NCI-H1092 (cell line): ENCODE measurements at regions not wholly inside any gene's neighbourhood (a gene's known extent, or its start where the extent isn't known, plus 50 kb on each side); places are given as distances from the start of the nearest gene placed in this dataset.

Experiments
- DNase-seq: peaks from one replicate; lab custom pipeline; 2025; lab: John Stamatoyannopoulos, UW

- no peak for DNase-seq
These were observed 368.1 kb upstream of the TMTC1 start for GRCh38 chr12:30151831-30152230.

- DNase-seq, result no peak
These were observed 362.8 kb upstream of the TMTC1 start for GRCh38 chr12:30146561-30146960.

- DNase-seq, result no peak
These were observed 361.9 kb upstream of the TMTC1 start for GRCh38 chr12:30145684-30146032.

GRCh38 chr12:30144777-30145683 lies 361.3 kb upstream of the TMTC1 start:
- DNase-seq, result no peak

- DNase-seq, result no peak
These were observed 358.6 kb upstream of the TMTC1 start for GRCh38 chr12:30142301-30142700.

- no peak for DNase-seq
These were observed 354.7 kb upstream of the TMTC1 start for GRCh38 chr12:30138483-30138882.

- no peak for DNase-seq
These were observed 353.0 kb upstream of the TMTC1 start for GRCh38 chr12:30136696-30137095.

- no peak for DNase-seq
These were observed 352.0 kb upstream of the TMTC1 start for GRCh38 chr12:30135776-30136175.

- no peak for DNase-seq
These were observed 350.5 kb upstream of the TMTC1 start for GRCh38 chr12:30134229-30134628.

- DNase-seq, result no peak
These were observed 343.2 kb upstream of the TMTC1 start for GRCh38 chr12:30126944-30127343.

- DNase-seq, result no peak
These were observed 336.8 kb upstream of the TMTC1 start for GRCh38 chr12:30120522-30120921.

GRCh38 chr12:30117483-30117882 lies 333.7 kb upstream of the TMTC1 start:
- no peak for DNase-seq

GRCh38 chr12:30111719-30112118 lies 328.0 kb upstream of the TMTC1 start:
- no peak for DNase-seq

GRCh38 chr12:30110958-30111586 lies 327.3 kb upstream of the TMTC1 start:
- no peak for DNase-seq

- DNase-seq, result no peak
These were observed 326.8 kb upstream of the TMTC1 start for GRCh38 chr12:30110498-30110897.

GRCh38 chr12:30108666-30109065 lies 324.9 kb upstream of the TMTC1 start:
- DNase-seq, result no peak

- DNase-seq, result no peak
These were observed 322.6 kb upstream of the TMTC1 start for GRCh38 chr12:30106204-30106965.

GRCh38 chr12:30105505-30105904 lies 321.8 kb upstream of the TMTC1 start:
- DNase-seq, result no peak

- no peak for DNase-seq
These were observed 321.2 kb upstream of the TMTC1 start for GRCh38 chr12:30104971-30105370.

- DNase-seq, result no peak
These were observed 317.0 kb upstream of the TMTC1 start for GRCh38 chr12:30100741-30101140.

GRCh38 chr12:30098677-30099076 lies 314.9 kb upstream of the TMTC1 start:
- DNase-seq, result no peak

GRCh38 chr12:30095511-30095910 lies 311.8 kb upstream of the TMTC1 start:
- DNase-seq, result no peak
